Esophagus squamous epithelium (tissue), 5 donors: ENCODE measurements at regions not wholly inside any gene's neighbourhood (a gene's known extent, or its start where the extent isn't known, plus 50 kb on each side); places are given as distances from the start of the nearest gene placed in this dataset.
"Not testable (repeated sequence)": the region's sequence is repeated elsewhere in the genome, so short reads cannot be mapped to it uniquely, and the experiment has no call there.

Experiments used
- DNase-seq: peaks from one replicate; lab custom pipeline; 2025; lab: John Stamatoyannopoulos, UW
- H3K27ac ChIP-seq, 4 donors: fragments of 200-600 bp; sonication (generic); one replicate each; pipeline ENCODE4 v1.5.1; 2016 to 2019; ENCODE audit warnings: mild to moderate bottlenecking in 1 of 4
- H3K27me3 ChIP-seq, 4 donors: fragments of 200-600 bp; sonication (generic); 1 replicate in 3 of 4; 2 replicates in 1 of 4; pipeline versions ENCODE4 v1.5.1 to v1.6.0; 2017 to 2021; ENCODE audit warnings: antibody characterized with exemption in 1 of 4
- H3K36me3 ChIP-seq, 3 donors: fragments of 200-600 bp; sonication (generic); one replicate each; pipeline ENCODE4 v1.5.1; 2016 to 2019
- H3K4me1 ChIP-seq, 3 donors: fragments of 200-600 bp; sonication (generic); one replicate each; pipeline ENCODE4 v1.5.1; 2017 to 2019
- H3K4me3 ChIP-seq, 4 donors: fragments of 200-600 bp; sonication (generic); 1 replicate in 3 of 4; 2 replicates in 1 of 4; pipeline ENCODE4 v1.5.1; 2016 to 2019; ENCODE audit warnings: mild to moderate bottlenecking in 2 of 4, moderate library complexity in 1 of 4
- H3K9me3 ChIP-seq, 3 donors: fragments of 200-600 bp; sonication (generic); one replicate each; pipeline ENCODE4 v1.5.1; 2016 to 2019
- CTCF ChIP-seq, 6 experiments: fragments of 450-650 bp in 4 of 6; fragments of 200-600 bp in 2 of 6; sonication (generic) in 2 of 6; IDR thresholded peaks; one replicate each; pipeline ENCODE4 v1.5.1; 2016 to 2019; ENCODE audit warnings: antibody characterized with exemption in 6 of 6, mild to moderate bottlenecking in 4 of 6, moderate library complexity in 4 of 6
- POLR2A ChIP-seq, 4 donors: fragments of 450-650 bp; IDR thresholded peaks; one replicate each; pipeline ENCODE4 v1.6.1; 2017; ENCODE audit warnings: antibody characterized with exemption in 4 of 4, mild to moderate bottlenecking in 4 of 4, moderate library complexity in 3 of 4
- WGBS, 2 donors: methylation state at CpG; one replicate each; pipeline ENCODE4 v1.1.5; 2018; 5-methylcytosine and 5-hydroxymethylcytosine counted together
- intact Hi-C: fragments of 100-400 bp; cut with DNase I; formaldehyde crosslinking; loops from one replicate; pipeline ENCODE4 v1.15.0; 2022
- donor health status: DM: yes; HTN: yes; CAD: no.

DNA sequence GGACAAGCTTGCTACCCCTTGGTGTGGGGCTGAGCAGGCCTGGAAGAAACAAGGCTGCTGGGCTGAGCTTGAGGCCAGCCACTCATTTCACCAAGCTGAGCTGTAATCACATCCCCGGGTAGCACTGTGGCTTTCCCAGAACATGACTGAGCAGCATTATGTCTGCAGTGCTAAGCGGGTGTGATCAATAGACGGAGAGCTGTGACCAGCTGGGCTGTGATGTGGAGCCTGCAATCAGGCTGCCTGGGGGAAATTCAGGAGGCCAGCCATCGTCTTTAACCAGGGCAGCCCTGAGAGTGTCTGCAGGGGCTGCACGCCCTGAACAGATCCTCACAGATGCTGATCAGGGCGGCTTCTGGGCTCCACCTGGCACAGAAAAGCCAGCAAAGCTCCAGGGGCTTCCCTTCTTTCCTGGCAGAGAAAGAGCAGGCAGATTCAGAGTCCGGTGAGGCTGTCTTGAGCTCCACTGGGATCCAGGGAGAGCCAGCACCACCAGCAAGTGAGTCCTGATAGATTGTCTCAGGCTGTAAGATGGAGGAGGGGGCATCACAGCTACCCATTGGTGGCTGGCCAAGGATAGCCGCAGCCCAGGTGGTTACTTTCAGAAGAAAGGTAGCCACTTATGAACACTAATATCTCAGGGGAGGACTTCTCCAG, 165.9 kb downstream of the NRN1 start:
- 74% methylated on average over 2 of the region's 8 CpGs for WGBS, 2 donors
- no peaks in the 10 kb centered on the region for H3K4me1 ChIP-seq
- no peak for TF ChIP-seq CTCF (IDR thresholded peaks at IDR 0.05)
- no peak for TF ChIP-seq POLR2A (IDR thresholded peaks at IDR 0.05)
- DNase-seq = no peak
- H3K36me3 ChIP-seq = no peaks in the 10 kb centered on the region
- H3K4me3 ChIP-seq = no peak overlapping the region
- H3K27me3 ChIP-seq = peaks cover 0 to 8% (median 0%) of the 10 kb centered on the region in 4 donors
- no peaks in the 10 kb centered on the region for H3K9me3 ChIP-seq
- intact Hi-C loops = no loop called here
- H3K27ac ChIP-seq = no peak overlapping the region

DNA sequence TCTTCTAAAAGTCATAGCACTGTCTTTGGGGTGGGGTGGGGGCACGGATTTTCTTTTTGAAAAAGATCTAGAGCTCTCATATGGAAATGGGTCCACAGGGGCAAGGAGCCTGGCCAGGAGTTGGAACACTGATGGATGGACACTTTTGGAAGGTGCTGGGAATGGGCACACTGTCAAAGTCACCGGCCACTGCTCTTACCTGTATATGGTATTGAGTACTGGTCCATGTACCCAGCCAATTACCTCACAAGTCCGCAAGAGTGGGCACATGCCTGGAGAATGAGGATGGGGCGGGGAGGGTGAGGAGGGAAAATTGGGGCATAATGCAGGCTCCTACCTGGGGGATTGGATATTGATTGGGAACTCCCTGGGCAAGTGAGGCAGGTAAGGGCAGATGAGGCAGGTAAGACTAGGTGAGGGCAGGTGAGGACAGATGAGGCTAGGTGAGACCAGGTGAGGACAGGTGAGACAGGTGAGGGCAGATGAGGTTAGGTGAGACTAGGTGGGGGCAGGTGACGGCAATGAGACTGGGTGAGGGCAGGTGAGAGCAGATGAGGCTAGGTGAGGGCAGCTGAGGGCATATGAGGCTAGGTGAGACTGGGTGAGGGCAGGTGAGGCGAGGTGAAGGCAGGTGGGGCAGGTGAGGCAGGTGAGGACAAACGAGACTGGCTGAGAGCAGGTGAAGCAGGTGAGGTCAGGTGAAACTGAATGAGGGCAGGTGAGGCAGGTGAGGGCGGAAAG, 167.9 kb downstream of the NRN1 start:
- H3K36me3 ChIP-seq = no peaks in the 10 kb centered on the region
- no peaks in the 10 kb centered on the region for H3K4me1 ChIP-seq
- H3K4me3 ChIP-seq = no peak overlapping the region
- no peak for TF ChIP-seq POLR2A (IDR thresholded peaks at IDR 0.05)
- no peak for TF ChIP-seq CTCF (IDR thresholded peaks at IDR 0.05)
- intact Hi-C loops = no loop called here
- no peak for DNase-seq
- H3K27me3 ChIP-seq = peaks cover 0 to 8% (median 0%) of the 10 kb centered on the region in 4 donors
- H3K9me3 ChIP-seq = no peaks in the 10 kb centered on the region
- WGBS, 2 donors = 73 to 92% methylated on average over 8 of the region's 8 CpGs
- H3K27ac ChIP-seq = no peak overlapping the region

GRCh38 chr6:5837323-5837722, 169.4 kb downstream of the NRN1 start:
- TF ChIP-seq POLR2A (IDR thresholded peaks at IDR 0.05) = no peak
- TF ChIP-seq CTCF (IDR thresholded peaks at IDR 0.05) = no peak
- DNase-seq = no peak
- H3K4me3 ChIP-seq = no peak overlapping the region
- no peaks in the 10 kb centered on the region for H3K9me3 ChIP-seq
- no peak overlapping the region for H3K27ac ChIP-seq
- intact Hi-C loops = no loop called here
- no peaks in the 10 kb centered on the region for H3K4me1 ChIP-seq
- H3K36me3 ChIP-seq = no peaks in the 10 kb centered on the region
- WGBS, 2 donors = 83 to 96% methylated on average over 7 of the region's 9 CpGs
- peaks cover 0 to 2% (median 0%) of the 10 kb centered on the region in 4 donors for H3K27me3 ChIP-seq

DNA sequence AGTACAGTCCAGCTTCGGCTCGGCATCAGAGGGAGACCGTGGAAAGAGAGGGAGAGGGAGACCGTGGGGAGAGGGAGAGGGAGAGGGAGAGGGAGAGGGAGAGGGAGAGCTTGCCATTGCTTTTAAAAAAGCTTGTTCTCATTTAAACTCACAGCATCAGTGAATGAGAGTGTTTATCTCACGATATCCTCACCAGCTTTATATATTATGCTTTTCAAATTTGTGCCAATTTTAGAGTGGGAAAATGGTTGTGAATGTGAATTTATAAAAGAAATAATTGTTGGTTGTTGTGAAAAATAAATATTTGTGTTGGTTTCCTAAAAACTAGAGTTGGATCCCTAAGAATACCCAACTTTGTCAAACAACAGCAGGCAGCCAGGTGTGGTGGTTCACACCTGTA, 170.1 kb downstream of the NRN1 start:
- WGBS, 2 donors = 70 to 93% methylated on average over 1 to 2 of the region's 5 CpGs
- H3K4me1 ChIP-seq, DNase-seq, H3K36me3 ChIP-seq, intact Hi-C loops, H3K4me3 ChIP-seq, H3K9me3 ChIP-seq, H3K27me3 ChIP-seq, H3K27ac ChIP-seq: not testable (repeated sequence)

GRCh38 chr6:5833120-5833519, 173.6 kb downstream of the NRN1 start:
- DNase-seq = no peak
- H3K4me3 ChIP-seq = no peak overlapping the region
- H3K27me3 ChIP-seq = no peaks in the 10 kb centered on the region
- 87% methylated on average over 3 of the region's 3 CpGs for WGBS, 2 donors
- intact Hi-C loops = no loop called here
- H3K36me3 ChIP-seq = no peaks in the 10 kb centered on the region
- TF ChIP-seq POLR2A (IDR thresholded peaks at IDR 0.05) (no peak), CTCF (IDR thresholded peaks at IDR 0.05) (no peak)
- peaks cover 0 to 11% (median 6%) of the 10 kb centered on the region in 3 donors for H3K4me1 ChIP-seq
- H3K27ac ChIP-seq = no peak overlapping the region
- no peaks in the 10 kb centered on the region for H3K9me3 ChIP-seq
